OCI-LY3 (cell line): ENCODE measurements at regions not wholly inside any gene's neighbourhood (a gene's known extent, or its start where the extent isn't known, plus 50 kb on each side); places are given as distances from the start of the nearest gene placed in this dataset.

Experiments used
- H2AFZ ChIP-seq: fragments of 200-600, 300-600 bp; shearing (Covaris generic); 2 replicates; pipeline ENCODE4 v1.6.0; 2014; ENCODE audit warnings: antibody characterized with exemption, low read depth, low read length
- H3K27ac ChIP-seq: fragments of 200-600, 300-600 bp; sonication (generic); 2 replicates; pipeline ENCODE4 v1.5.1; 2014; ENCODE audit warnings: mild to moderate bottlenecking, low read length, moderate library complexity, mixed read lengths
- H3K27me3 ChIP-seq: fragments of 200-600, 300-600 bp; sonication (generic); 2 replicates; pipeline ENCODE4 v1.6.1; 2014; ENCODE audit warnings: low read depth, low read length, mixed read lengths
- H3K36me3 ChIP-seq: fragments of 200-600, 300-600 bp; sonication (generic); replicated peaks from 2 replicates; pipeline ENCODE3; 2014; ENCODE audit warnings: low read depth, low read length, mixed read lengths
- H3K4me1 ChIP-seq: fragments of 300-600, 200-600 bp; sonication (generic); 2 replicates; pipeline ENCODE4 v1.6.1; 2014; ENCODE audit warnings: low read length, mixed read lengths
- H3K4me2 ChIP-seq: fragments of 200-600, 300-600 bp; sonication (generic); 2 replicates; pipeline ENCODE4 v1.6.1; 2014; ENCODE audit warnings: low read length, mixed read lengths
- H3K4me3 ChIP-seq: fragments of 300-600, 200-600 bp; sonication (generic); 2 replicates; pipeline ENCODE4 v1.5.1; 2014; ENCODE audit warnings: antibody characterized with exemption, mild to moderate bottlenecking, low read length, moderate library complexity
- H3K79me2 ChIP-seq: fragments of 300-600, 200-600 bp; shearing (Covaris generic); 2 replicates; pipeline ENCODE4 v1.6.1; 2014; ENCODE audit warnings: mild to moderate bottlenecking, low read length, mixed read lengths
- H3K9ac ChIP-seq: fragments of 300-600, 200-600 bp; shearing (Covaris generic); 2 replicates; pipeline ENCODE4 v1.6.0; 2014; ENCODE audit warnings: mild to moderate bottlenecking, low read length, moderate library complexity
- H3K9me3 ChIP-seq: fragments of 200-600, 300-600 bp; shearing (Covaris generic); 2 replicates; pipeline ENCODE4 v1.6.1; 2014; ENCODE audit warnings: low read length, mixed read lengths; ENCODE audit not compliant: insufficient read depth
- H4K20me1 ChIP-seq: fragments of 200-600, 300-600 bp; sonication (generic); 2 replicates; pipeline ENCODE4 v1.6.1; 2016; ENCODE audit warnings: low read length, mixed read lengths; ENCODE audit not compliant: insufficient read depth
- CTCF ChIP-seq: fragments of 200-600, 300-600 bp; sonication (generic); IDR thresholded peaks from 2 replicates; pipeline ENCODE4 v1.5.1; 2014; ENCODE audit warnings: antibody characterized with exemption, low read length, low read depth
- EZH2phosphoT487 ChIP-seq: fragments of 200-600 bp; shearing (Covaris generic); IDR thresholded peaks from 2 replicates; pipeline ENCODE4 v1.6.1; 2018; ENCODE audit warnings: antibody characterized with exemption, mixed run types, low read depth

DNA sequence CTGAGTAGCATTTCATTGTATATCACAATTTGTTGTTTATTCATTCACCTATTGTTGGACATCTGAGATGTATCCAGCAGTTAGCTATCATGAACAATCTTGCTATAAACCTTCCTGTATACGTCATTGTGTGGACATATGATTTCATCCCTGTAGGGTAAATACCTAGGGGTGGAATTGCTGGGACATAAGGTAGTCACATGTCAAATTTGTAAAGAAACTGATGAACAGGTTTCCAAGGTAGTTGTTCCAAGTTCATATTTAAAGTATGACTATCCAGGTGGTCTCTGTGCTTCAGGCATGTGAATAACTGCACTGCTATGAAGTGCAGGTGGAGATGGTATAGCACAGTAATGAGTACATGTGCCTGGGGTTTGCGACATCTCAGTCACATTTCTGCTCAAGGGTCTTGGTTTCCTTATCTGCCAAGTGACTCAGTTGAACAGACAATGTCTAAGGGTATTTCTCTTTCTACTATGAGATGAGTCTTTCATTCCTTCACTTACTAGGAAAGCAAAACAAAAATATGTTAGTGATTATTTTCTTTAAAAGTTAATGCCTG is 229.0 kb upstream of the HES1 start:
- H4K20me1 ChIP-seq, result no peaks in the 10 kb centered on the region
- H3K36me3 ChIP-seq, result peaks cover 10% of the 10 kb centered on the region
- peaks cover 26% of the 10 kb centered on the region for H3K27me3 ChIP-seq
- no peak overlapping the region for H2AFZ ChIP-seq
- peaks cover 50% of the 10 kb centered on the region for H3K4me1 ChIP-seq
- no peak overlapping the region for H3K9ac ChIP-seq
- H3K4me3 ChIP-seq, result no peak overlapping the region
- H3K27ac ChIP-seq, result no peak overlapping the region
- H3K79me2 ChIP-seq, result no peaks in the 10 kb centered on the region
- no peak overlapping the region for H3K4me2 ChIP-seq
- TF ChIP-seq EZH2phosphoT487 (no peak), CTCF (no peak)
- peaks cover 14% of the 10 kb centered on the region for H3K9me3 ChIP-seq

DNA sequence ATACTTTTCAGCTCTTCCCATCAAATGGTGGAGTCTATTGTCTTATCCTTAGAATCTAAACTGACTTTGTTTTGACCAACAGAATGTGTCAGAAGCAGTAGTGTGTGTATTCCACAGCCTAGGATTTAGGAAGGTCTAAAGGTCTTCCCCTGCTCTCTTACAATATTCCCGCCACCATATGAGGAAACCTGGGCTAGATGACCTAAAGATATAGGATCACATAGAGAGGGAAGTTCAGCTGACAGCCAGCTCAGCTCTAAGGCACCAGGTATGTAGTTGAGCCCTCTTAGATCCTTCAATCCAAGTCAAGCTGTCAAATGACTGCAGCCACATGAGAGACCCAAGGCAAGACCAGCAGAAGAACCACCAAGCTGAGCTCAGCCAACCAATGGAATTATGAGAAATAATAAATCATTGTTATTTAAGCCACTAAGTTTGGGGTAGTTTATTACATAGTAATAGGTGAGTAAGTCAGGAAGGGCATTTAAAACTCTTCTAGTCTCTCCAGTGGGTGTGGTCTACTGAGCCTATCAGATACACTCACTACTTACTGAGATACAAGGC is 227.7 kb upstream of the HES1 start:
- no peaks in the 10 kb centered on the region for H3K79me2 ChIP-seq
- no peak overlapping the region for H3K4me3 ChIP-seq
- no peaks in the 10 kb centered on the region for H4K20me1 ChIP-seq
- H3K4me1 ChIP-seq, result peaks cover 37% of the 10 kb centered on the region
- H3K9ac ChIP-seq, result no peak overlapping the region
- H3K4me2 ChIP-seq, result no peak overlapping the region
- H2AFZ ChIP-seq, result no peak overlapping the region
- peaks cover 10% of the 10 kb centered on the region for H3K36me3 ChIP-seq
- peaks cover 14% of the 10 kb centered on the region for H3K9me3 ChIP-seq
- H3K27ac ChIP-seq, result no peak overlapping the region
- no peak for TF ChIP-seq EZH2phosphoT487
- TF ChIP-seq CTCF, result no peak
- peaks cover 13% of the 10 kb centered on the region; the same call in 1 of the 2 replicates for H3K27me3 ChIP-seq

GRCh38 chr3:193909387-193909786 is 226.6 kb upstream of the HES1 start:
- peaks cover 10% of the 10 kb centered on the region for H3K36me3 ChIP-seq
- peaks cover 2% of the 10 kb centered on the region; the same call in 1 of the 2 replicates for H3K27me3 ChIP-seq
- peak overlapping the region; percentile 40 for H3K4me2 ChIP-seq
- peak overlapping the region; percentile 4; the same call in 1 of the 2 replicates for H3K9ac ChIP-seq
- no peaks in the 10 kb centered on the region for H4K20me1 ChIP-seq
- H3K4me3 ChIP-seq, result no peak overlapping the region
- H2AFZ ChIP-seq, result peak overlapping the region; percentile 41; the same call in 1 of the 2 replicates
- H3K4me1 ChIP-seq, result peaks cover 25% of the 10 kb centered on the region
- peaks cover 14% of the 10 kb centered on the region for H3K9me3 ChIP-seq
- H3K79me2 ChIP-seq, result no peaks in the 10 kb centered on the region
- H3K27ac ChIP-seq, result peak overlapping the region; percentile 33
- TF ChIP-seq EZH2phosphoT487 (no peak), CTCF (no peak)

GRCh38 chr3:193910310-193910709 is 225.6 kb upstream of the HES1 start:
- no peak overlapping the region for H2AFZ ChIP-seq
- peaks cover 24% of the 10 kb centered on the region for H3K4me1 ChIP-seq
- H3K27ac ChIP-seq, result no peak overlapping the region
- H3K79me2 ChIP-seq, result no peaks in the 10 kb centered on the region
- no peak for TF ChIP-seq EZH2phosphoT487
- no peak for TF ChIP-seq CTCF
- peaks cover 10% of the 10 kb centered on the region for H3K36me3 ChIP-seq
- H3K9me3 ChIP-seq, result peaks cover 14% of the 10 kb centered on the region
- no peak overlapping the region for H3K4me3 ChIP-seq
- H3K4me2 ChIP-seq, result no peak overlapping the region
- no peak overlapping the region for H3K9ac ChIP-seq
- no peaks in the 10 kb centered on the region for H3K27me3 ChIP-seq
- H4K20me1 ChIP-seq, result no peaks in the 10 kb centered on the region
